ENCODE measurements at regions not wholly inside any gene's neighbourhood (a gene's known extent, or its start where the extent isn't known, plus 50 kb on each side); places are given as distances from the start of the nearest gene placed in this dataset.

DNA sequence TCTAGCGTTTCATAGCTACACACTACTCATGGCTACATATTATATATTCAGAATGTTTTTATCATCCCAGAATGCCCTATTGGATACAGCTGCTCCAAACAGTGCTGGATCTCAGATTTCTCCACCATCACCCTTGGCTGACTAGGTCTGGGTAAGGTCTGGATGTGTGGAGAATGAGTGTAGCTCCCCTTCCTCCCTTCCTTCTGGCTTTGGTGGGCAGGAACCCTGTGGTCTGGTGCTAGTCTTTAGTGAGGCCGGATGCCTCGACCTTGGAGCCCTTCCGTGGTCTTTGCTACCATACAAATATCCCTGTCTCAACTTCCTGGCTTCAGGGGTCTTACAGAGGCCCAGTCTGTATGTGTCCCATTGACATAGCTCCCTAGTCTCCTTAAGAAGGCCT lies 52.1 kb upstream of the KDR start:
- TF ChIP-seq, protein P1, sequence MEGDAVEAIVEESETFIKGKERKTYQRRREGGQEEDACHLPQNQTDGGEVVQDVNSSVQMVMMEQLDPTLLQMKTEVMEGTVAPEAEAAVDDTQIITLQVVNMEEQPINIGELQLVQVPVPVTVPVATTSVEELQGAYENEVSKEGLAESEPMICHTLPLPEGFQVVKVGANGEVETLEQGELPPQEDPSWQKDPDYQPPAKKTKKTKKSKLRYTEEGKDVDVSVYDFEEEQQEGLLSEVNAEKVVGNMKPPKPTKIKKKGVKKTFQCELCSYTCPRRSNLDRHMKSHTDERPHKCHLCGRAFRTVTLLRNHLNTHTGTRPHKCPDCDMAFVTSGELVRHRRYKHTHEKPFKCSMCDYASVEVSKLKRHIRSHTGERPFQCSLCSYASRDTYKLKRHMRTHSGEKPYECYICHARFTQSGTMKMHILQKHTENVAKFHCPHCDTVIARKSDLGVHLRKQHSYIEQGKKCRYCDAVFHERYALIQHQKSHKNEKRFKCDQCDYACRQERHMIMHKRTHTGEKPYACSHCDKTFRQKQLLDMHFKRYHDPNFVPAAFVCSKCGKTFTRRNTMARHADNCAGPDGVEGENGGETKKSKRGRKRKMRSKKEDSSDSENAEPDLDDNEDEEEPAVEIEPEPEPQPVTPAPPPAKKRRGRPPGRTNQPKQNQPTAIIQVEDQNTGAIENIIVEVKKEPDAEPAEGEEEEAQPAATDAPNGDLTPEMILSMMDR (IDR thresholded peaks at IDR 0.05; ENCODE audit: low read depth, low read length): no peak
- no peak for TF ChIP-seq POLR2A (IDR thresholded peaks at IDR 0.05; ENCODE audit: extremely low read depth, insufficient read length)

All from NB4 (cell line).